ENCODE measurements at regions not wholly inside any gene's neighbourhood (a gene's known extent, or its start where the extent isn't known, plus 50 kb on each side); places are given as distances from the start of the nearest gene placed in this dataset.

- DNase-seq = no peak
- Histone ChIP-seq H4K20me1 (ENCODE audit: insufficient read depth) (no peaks in the 10 kb centered on the region), H3K4me1 (ENCODE audit: control insufficient read depth in 1 of 2, insufficient read depth in 2 of 2, low read depth in 1 of 2, low read length in 1 of 2) (no peaks in the 10 kb centered on the region), H2AFZ (ENCODE audit: low read depth) (no peak overlapping the region), H3K4me3 (ENCODE audit: low read depth in 2 of 2, low read length in 1 of 2) (no peak overlapping the region), H3K9ac (no peak overlapping the region), H3K79me2 (ENCODE audit: insufficient read depth) (no peaks in the 10 kb centered on the region), H3K9me2 (no peaks in the 10 kb centered on the region), H3K27me3 (ENCODE audit: insufficient read depth) (peaks cover 5% of the 10 kb centered on the region; the same call in 1 of the 2 replicates), H3K4me2 (no peak overlapping the region), H3K36me3 (replicated peaks in 1 of 2; ENCODE audit: control insufficient read depth in 1 of 2, insufficient read depth in 2 of 2, low read length in 1 of 2) (no peaks in the 10 kb centered on the region), H3K27ac (ENCODE audit: low read depth in 2 of 2, low read length in 1 of 2) (no peak overlapping the region), H3F3A (replicated peaks; ENCODE audit: insufficient read depth) (no peaks in the 10 kb centered on the region), H3K9me3 (no peaks in the 10 kb centered on the region)
- 4% methylated on average over 8 of the region's 8 CpGs for WGBS (ENCODE audit: low lambda C conversion rate)
- ChIA-PET CTCF (no interaction called here), POLR2A (no interaction called here)
- no peak for TF ChIP-seq CTCF (IDR thresholded peaks at IDR 0.05)
- no peak for TF ChIP-seq EZH2phosphoT487 (IDR thresholded peaks at IDR 0.05; ENCODE audit: borderline replicate concordance, low read depth)
- TF ChIP-seq FOXM1 (IDR thresholded peaks at IDR 0.05; ENCODE audit: low read depth) = no peak
- no peak for TF ChIP-seq RAD21 (IDR thresholded peaks at IDR 0.05; ENCODE audit: low read length)
- TF ChIP-seq IRF3 (IDR thresholded peaks at IDR 0.05; ENCODE audit: low read depth, low read length) = no peak
- no peak for TF ChIP-seq JUND (IDR thresholded peaks at IDR 0.05)
- no peak for TF ChIP-seq ZBTB33 (IDR thresholded peaks at IDR 0.05; ENCODE audit: borderline replicate concordance, low read depth)
- TF ChIP-seq USF1 (IDR thresholded peaks at IDR 0.05; ENCODE audit: borderline replicate concordance, low read depth) = no peak
Observed at GRCh38 chr13:111952814-111953213, 114.1 kb upstream of the SOX1 start.

- Histone ChIP-seq H3K9me3 (no peaks in the 10 kb centered on the region), H3K9ac (no peak overlapping the region), H3K9me2 (no peaks in the 10 kb centered on the region), H3K27ac (ENCODE audit: low read depth in 2 of 2, low read length in 1 of 2) (no peak overlapping the region), H4K20me1 (ENCODE audit: insufficient read depth) (no peaks in the 10 kb centered on the region), H3K27me3 (ENCODE audit: insufficient read depth) (peaks cover 5% of the 10 kb centered on the region; the same call in 1 of the 2 replicates), H3F3A (replicated peaks; ENCODE audit: insufficient read depth) (no peaks in the 10 kb centered on the region), H3K36me3 (replicated peaks in 1 of 2; ENCODE audit: control insufficient read depth in 1 of 2, insufficient read depth in 2 of 2, low read length in 1 of 2) (no peaks in the 10 kb centered on the region), H2AFZ (ENCODE audit: low read depth) (no peak overlapping the region), H3K79me2 (ENCODE audit: insufficient read depth) (no peaks in the 10 kb centered on the region), H3K4me3 (ENCODE audit: low read depth in 2 of 2, low read length in 1 of 2) (no peak overlapping the region), H3K4me2 (no peak overlapping the region), H3K4me1 (ENCODE audit: control insufficient read depth in 1 of 2, insufficient read depth in 2 of 2, low read depth in 1 of 2, low read length in 1 of 2) (no peaks in the 10 kb centered on the region)
- POLR2A ChIA-PET = no interaction called here
- no peak for TF ChIP-seq MEF2A (IDR thresholded peaks at IDR 0.05; ENCODE audit: borderline replicate concordance, low read depth)
- TF ChIP-seq TEAD4 (IDR thresholded peaks at IDR 0.05; ENCODE audit: borderline replicate concordance, insufficient read depth) = no peak
- TF ChIP-seq YY1 (IDR thresholded peaks at IDR 0.05; ENCODE audit: low read depth) = no peak
- TF ChIP-seq NRF1 (IDR thresholded peaks at IDR 0.05; ENCODE audit: low read depth, low read length) = no peak
- TF ChIP-seq EP300 (IDR thresholded peaks at IDR 0.05; ENCODE audit: borderline replicate concordance in 1 of 2, low read depth in 1 of 2, low read length in 1 of 2) = no peak
- TF ChIP-seq RAD21 (IDR thresholded peaks at IDR 0.05; ENCODE audit: low read length) = no peak
- no peak for TF ChIP-seq MXI1 (IDR thresholded peaks at IDR 0.05; ENCODE audit: low read depth, low read length)
- TF ChIP-seq USF1 (IDR thresholded peaks at IDR 0.05; ENCODE audit: borderline replicate concordance, low read depth) = no peak
- TF ChIP-seq RFX5 (IDR thresholded peaks at IDR 0.05; ENCODE audit: low read length) = no peak
- no peak for TF ChIP-seq SIN3A (IDR thresholded peaks at IDR 0.05; ENCODE audit: borderline replicate concordance, low read depth, low read length)
- TF ChIP-seq ELF1 (IDR thresholded peaks at IDR 0.05) = no peak
- no peak for TF ChIP-seq TCF12 (IDR thresholded peaks at IDR 0.05)
- TF ChIP-seq GABPA (IDR thresholded peaks at IDR 0.05; ENCODE audit: low read depth) = no peak
- CTCF ChIA-PET = no interaction called here
- no peak for DNase-seq
- 28% methylated on average over 4 of the region's 16 CpGs for WGBS (ENCODE audit: low lambda C conversion rate)
Observed at GRCh38 chr13:111953546-111954178, 113.3 kb upstream of the SOX1 start.

All from SK-N-SH (cell line).